ENCODE measurements at regions not wholly inside any gene's neighbourhood (a gene's known extent, or its start where the extent isn't known, plus 50 kb on each side); places are given as distances from the start of the nearest gene placed in this dataset.

DNA sequence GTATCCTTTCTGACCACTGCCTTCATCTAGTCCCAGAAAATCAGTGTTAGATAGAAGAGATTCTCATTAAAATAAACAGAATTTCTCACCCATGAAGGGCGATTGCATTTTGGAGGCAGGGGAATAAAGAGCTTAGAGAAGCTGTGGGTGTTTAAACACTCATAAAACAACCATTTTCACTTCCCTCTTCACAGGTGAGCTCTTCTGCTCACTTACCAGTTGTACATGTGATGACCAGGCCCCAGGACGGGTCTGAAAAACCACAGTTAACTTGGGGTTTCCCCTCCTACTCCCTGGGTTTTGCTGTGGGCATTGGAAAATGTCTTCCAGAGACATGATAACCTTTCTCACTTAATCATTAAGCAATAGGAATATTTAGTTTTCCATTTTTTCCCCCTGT lies 411.6 kb upstream of the DPP6 start:
- H3K27ac ChIP-seq (ENCODE audit: extremely low read length, insufficient read depth, low read length): no peak overlapping the region
- intact Hi-C loops (cut with micrococcal nuclease; ENCODE audit: unreplicated experiment): no loop called here
- CTCF ChIA-PET (ENCODE audit: low intra/inter-chr PET ratio, low total read pairs): no interaction called here
- POLR2A ChIA-PET: no interaction called here
- H3K4me1 ChIP-seq (ENCODE audit: insufficient read depth, low read length): no peaks in the 10 kb centered on the region
- no peak overlapping the region for H3K9ac ChIP-seq (ENCODE audit: insufficient read depth, low read depth, low read length)
- no peak for DNase-seq (ENCODE audit: low spot score)
- no peaks in the 10 kb centered on the region for H3K79me2 ChIP-seq (ENCODE audit: insufficient read depth, low read length)
- no peak for ATAC-seq
- TF ChIP-seq HOXA9 (CRISPR knock-in tag; IDR thresholded peaks at IDR 0.05; ENCODE audit: borderline replicate concordance) (no peak), PHB2 (IDR thresholded peaks at IDR 0.05; ENCODE audit: partially characterized antibody) (no peak), NCOA1 (CRISPR knock-in tag; IDR thresholded peaks at IDR 0.05) (no peak), SNAPC2 (CRISPR knock-in tag; IDR thresholded peaks at IDR 0.05) (no peak), REPIN1 (CRISPR knock-in tag; IDR thresholded peaks at IDR 0.05; ENCODE audit: borderline replicate concordance, low read depth) (no peak)
- FAIRE-seq: no peak
- H3K4me3 ChIP-seq (replicated peaks in 1 of 3; ENCODE audit: insufficient read depth in 1 of 3, low read depth in 2 of 3, low read length in 3 of 3): no peak overlapping the region
- in situ Hi-C loops (cut with HindIII; ENCODE audit: extremely low pct_ligation_motif_present, low pct_unique_long_range_greater_than_20kb): no loop called here
- H3K36me3 ChIP-seq (replicated peaks in 1 of 2; ENCODE audit: control insufficient read depth in 1 of 2, insufficient read depth in 2 of 2, low read length in 2 of 2): no peaks in the 10 kb centered on the region
- H3K4me2 ChIP-seq (ENCODE audit: low read depth, low read length): no peak overlapping the region
- no peaks in the 10 kb centered on the region for H4K20me1 ChIP-seq (ENCODE audit: insufficient read depth, low read length)
- H3K27me3 ChIP-seq (ENCODE audit: control insufficient read depth in 1 of 2, insufficient read depth in 2 of 2, low read length in 2 of 2): no peaks in the 10 kb centered on the region
- 0% methylated on average over 2 of the region's 2 CpGs for WGBS (ENCODE audit: low lambda C conversion rate)
- no TSS peak for BruUV-seq (replicated peaks)
- peaks cover 48% of the 10 kb centered on the region for H3K9me3 ChIP-seq (ENCODE audit: low read length)
- no peak overlapping the region for H2AFZ ChIP-seq (ENCODE audit: low read length)

GRCh38 chr7:153641199-153641598 lies 411.0 kb upstream of the DPP6 start:
- CTCF ChIA-PET (ENCODE audit: low intra/inter-chr PET ratio, low total read pairs): no interaction called here
- ATAC-seq: no peak
- H3K9me3 ChIP-seq (ENCODE audit: low read length): peaks cover 48% of the 10 kb centered on the region

More at GRCh38 chr7:153641199-153641598, 411.0 kb upstream of the DPP6 start:
- Histone ChIP-seq H3K79me2 (ENCODE audit: insufficient read depth, low read length) (no peaks in the 10 kb centered on the region), H3K27me3 (ENCODE audit: control insufficient read depth in 1 of 2, insufficient read depth in 2 of 2, low read length in 2 of 2) (no peaks in the 10 kb centered on the region), H3K4me2 (ENCODE audit: low read depth, low read length) (no peak overlapping the region), H3K4me1 (ENCODE audit: insufficient read depth, low read length) (no peaks in the 10 kb centered on the region), H4K20me1 (ENCODE audit: insufficient read depth, low read length) (no peaks in the 10 kb centered on the region), H2AFZ (ENCODE audit: low read length) (no peak overlapping the region), H3K27ac (ENCODE audit: extremely low read length, insufficient read depth, low read length) (no peak overlapping the region), H3K9ac (ENCODE audit: insufficient read depth, low read depth, low read length) (no peak overlapping the region), H3K36me3 (replicated peaks in 1 of 2; ENCODE audit: control insufficient read depth in 1 of 2, insufficient read depth in 2 of 2, low read length in 2 of 2) (no peaks in the 10 kb centered on the region), H3K4me3 (replicated peaks in 1 of 3; ENCODE audit: insufficient read depth in 1 of 3, low read depth in 2 of 3, low read length in 3 of 3) (no peak overlapping the region)
- FAIRE-seq (no peak), DNase-seq (ENCODE audit: low spot score) (no peak)
- BruUV-seq (replicated peaks): no TSS peak
- intact Hi-C loops (cut with micrococcal nuclease; ENCODE audit: unreplicated experiment): no loop called here
- TF ChIP-seq TP53 (CRISPR knock-in tag; conservative IDR thresholded peaks at IDR 0.05) (no peak), JDP2 (CRISPR knock-in tag; IDR thresholded peaks at IDR 0.05; ENCODE audit: borderline replicate concordance) (no peak), NCOA1 (CRISPR knock-in tag; IDR thresholded peaks at IDR 0.05) (no peak)
- TF ChIP-seq, protein P1, sequence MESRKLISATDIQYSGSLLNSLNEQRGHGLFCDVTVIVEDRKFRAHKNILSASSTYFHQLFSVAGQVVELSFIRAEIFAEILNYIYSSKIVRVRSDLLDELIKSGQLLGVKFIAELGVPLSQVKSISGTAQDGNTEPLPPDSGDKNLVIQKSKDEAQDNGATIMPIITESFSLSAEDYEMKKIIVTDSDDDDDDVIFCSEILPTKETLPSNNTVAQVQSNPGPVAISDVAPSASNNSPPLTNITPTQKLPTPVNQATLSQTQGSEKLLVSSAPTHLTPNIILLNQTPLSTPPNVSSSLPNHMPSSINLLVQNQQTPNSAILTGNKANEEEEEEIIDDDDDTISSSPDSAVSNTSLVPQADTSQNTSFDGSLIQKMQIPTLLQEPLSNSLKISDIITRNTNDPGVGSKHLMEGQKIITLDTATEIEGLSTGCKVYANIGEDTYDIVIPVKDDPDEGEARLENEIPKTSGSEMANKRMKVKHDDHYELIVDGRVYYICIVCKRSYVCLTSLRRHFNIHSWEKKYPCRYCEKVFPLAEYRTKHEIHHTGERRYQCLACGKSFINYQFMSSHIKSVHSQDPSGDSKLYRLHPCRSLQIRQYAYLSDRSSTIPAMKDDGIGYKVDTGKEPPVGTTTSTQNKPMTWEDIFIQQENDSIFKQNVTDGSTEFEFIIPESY (CRISPR knock-in tag; IDR thresholded peaks at IDR 0.05): no peak
- in situ Hi-C loops (cut with HindIII; ENCODE audit: extremely low pct_ligation_motif_present, low pct_unique_long_range_greater_than_20kb): no loop called here
- POLR2A ChIA-PET: no interaction called here
- WGBS (ENCODE audit: low lambda C conversion rate): 21% methylated on average over 4 of the region's 4 CpGs
